Right lobe of liver (tissue), 4 donors: ENCODE measurements at regions not wholly inside any gene's neighbourhood (a gene's known extent, or its start where the extent isn't known, plus 50 kb on each side); places are given as distances from the start of the nearest gene placed in this dataset.

Source experiments
- CTCF ChIP-seq, 4 donors: fragments of 200-600 bp in 3 of 4; fragments of 450-650 bp in 1 of 4; IDR thresholded peaks; one replicate each; pipeline versions ENCODE4 v1.5.1 to v1.8.0; 2016 to 2022; ENCODE audit warnings: antibody characterized with exemption in 4 of 4, mild to moderate bottlenecking in 2 of 4
- POLR2A ChIP-seq: fragments of 450-650 bp; IDR thresholded peaks from one replicate; pipeline ENCODE4 v1.6.1; 2017; ENCODE audit warnings: antibody characterized with exemption, mild to moderate bottlenecking
- donor health status: DM: no; HTN: no; CAD: no.
- donor health status: DM: no; HTN: no; CAD: no.
- donor health status: DM: no; HTN: yes; CAD: no.

- no peak for TF ChIP-seq CTCF (IDR thresholded peaks at IDR 0.05)
- TF ChIP-seq POLR2A, result no peak
Measured at GRCh38 chr6:66103954-66104353, 396.9 kb upstream of the EYS start.
